ENCODE measurements at regions not wholly inside any gene's neighbourhood (a gene's known extent, or its start where the extent isn't known, plus 50 kb on each side); places are given as distances from the start of the nearest gene placed in this dataset.

- TF ChIP-seq, protein P1, sequence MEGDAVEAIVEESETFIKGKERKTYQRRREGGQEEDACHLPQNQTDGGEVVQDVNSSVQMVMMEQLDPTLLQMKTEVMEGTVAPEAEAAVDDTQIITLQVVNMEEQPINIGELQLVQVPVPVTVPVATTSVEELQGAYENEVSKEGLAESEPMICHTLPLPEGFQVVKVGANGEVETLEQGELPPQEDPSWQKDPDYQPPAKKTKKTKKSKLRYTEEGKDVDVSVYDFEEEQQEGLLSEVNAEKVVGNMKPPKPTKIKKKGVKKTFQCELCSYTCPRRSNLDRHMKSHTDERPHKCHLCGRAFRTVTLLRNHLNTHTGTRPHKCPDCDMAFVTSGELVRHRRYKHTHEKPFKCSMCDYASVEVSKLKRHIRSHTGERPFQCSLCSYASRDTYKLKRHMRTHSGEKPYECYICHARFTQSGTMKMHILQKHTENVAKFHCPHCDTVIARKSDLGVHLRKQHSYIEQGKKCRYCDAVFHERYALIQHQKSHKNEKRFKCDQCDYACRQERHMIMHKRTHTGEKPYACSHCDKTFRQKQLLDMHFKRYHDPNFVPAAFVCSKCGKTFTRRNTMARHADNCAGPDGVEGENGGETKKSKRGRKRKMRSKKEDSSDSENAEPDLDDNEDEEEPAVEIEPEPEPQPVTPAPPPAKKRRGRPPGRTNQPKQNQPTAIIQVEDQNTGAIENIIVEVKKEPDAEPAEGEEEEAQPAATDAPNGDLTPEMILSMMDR (IDR thresholded peaks at IDR 0.05; ENCODE audit: extremely low read depth, insufficient read depth, missing control alignments) = no peak
- DNase-seq (ENCODE audit: low spot score) = no peak
- in situ Hi-C loops (cut with MboI; ENCODE audit: low pct_unique_long_range_greater_than_20kb, low sequenced_read_pairs, unreplicated experiment) = no loop called here
Observed at GRCh38 chrX:30992381-30992904, 79.4 kb downstream of the FTHL17 start.

DNA sequence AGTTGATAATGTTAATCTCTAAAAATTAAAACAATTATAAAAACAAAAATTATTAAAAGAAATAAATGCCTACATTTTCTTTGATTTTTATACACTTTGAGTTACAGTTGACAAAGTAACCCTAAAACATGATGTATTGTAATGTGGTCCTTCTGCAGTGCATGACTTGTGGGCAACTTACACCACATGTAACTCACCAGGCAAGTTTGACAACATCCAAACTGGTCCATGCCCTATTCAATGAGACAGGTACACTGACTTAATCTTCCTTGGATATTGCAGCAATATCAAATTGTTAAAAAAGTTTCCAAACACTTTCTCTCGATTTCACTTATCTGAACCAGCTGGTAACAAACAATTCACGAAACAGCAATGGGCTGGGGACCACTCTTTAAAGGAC, 81.5 kb downstream of the FTHL17 start:
- no peak for DNase-seq (ENCODE audit: low spot score)
- in situ Hi-C loops (cut with MboI; ENCODE audit: low pct_unique_long_range_greater_than_20kb, low sequenced_read_pairs, unreplicated experiment) = no loop called here
- TF ChIP-seq, protein P1 (IDR thresholded peaks at IDR 0.05; ENCODE audit: extremely low read depth, insufficient read depth, missing control alignments) = no peak

- TF ChIP-seq, protein P1 (IDR thresholded peaks at IDR 0.05; ENCODE audit: extremely low read depth, insufficient read depth, missing control alignments) = no peak
- no peak for DNase-seq (ENCODE audit: low spot score)
- in situ Hi-C loops (cut with MboI; ENCODE audit: low pct_unique_long_range_greater_than_20kb, low sequenced_read_pairs, unreplicated experiment) = no loop called here
Observed at GRCh38 chrX:30982467-30982866, 89.4 kb downstream of the FTHL17 start.

GRCh38 chrX:30981968-30982367, 89.9 kb downstream of the FTHL17 start:
- in situ Hi-C loops (cut with MboI; ENCODE audit: low pct_unique_long_range_greater_than_20kb, low sequenced_read_pairs, unreplicated experiment) = no loop called here
- TF ChIP-seq, protein P1 (IDR thresholded peaks at IDR 0.05; ENCODE audit: extremely low read depth, insufficient read depth, missing control alignments) = no peak
- DNase-seq (ENCODE audit: low spot score) = no peak

DNA sequence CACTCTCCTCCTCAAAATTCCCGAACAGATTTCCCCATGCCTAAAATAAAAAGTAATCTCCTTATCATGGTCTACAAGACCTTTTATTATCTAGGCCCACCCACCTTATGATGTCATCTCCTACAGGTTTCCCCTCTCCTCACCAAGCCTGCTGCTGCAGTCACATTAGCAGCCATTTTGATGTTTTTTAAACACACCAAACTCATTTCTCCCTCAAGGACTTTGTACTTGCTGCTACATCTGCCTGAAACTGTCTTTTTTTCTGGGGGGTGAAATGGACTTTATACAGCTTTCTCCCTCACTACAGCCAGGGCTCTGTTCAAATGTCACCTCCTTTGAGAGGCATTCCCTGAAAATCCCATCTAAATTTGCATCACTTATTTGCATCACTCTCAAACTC, 90.2 kb upstream of the TAB3 start:
- no peak for DNase-seq (ENCODE audit: low spot score)
- in situ Hi-C loops (cut with MboI; ENCODE audit: low pct_unique_long_range_greater_than_20kb, low sequenced_read_pairs, unreplicated experiment) = no loop called here

DNA sequence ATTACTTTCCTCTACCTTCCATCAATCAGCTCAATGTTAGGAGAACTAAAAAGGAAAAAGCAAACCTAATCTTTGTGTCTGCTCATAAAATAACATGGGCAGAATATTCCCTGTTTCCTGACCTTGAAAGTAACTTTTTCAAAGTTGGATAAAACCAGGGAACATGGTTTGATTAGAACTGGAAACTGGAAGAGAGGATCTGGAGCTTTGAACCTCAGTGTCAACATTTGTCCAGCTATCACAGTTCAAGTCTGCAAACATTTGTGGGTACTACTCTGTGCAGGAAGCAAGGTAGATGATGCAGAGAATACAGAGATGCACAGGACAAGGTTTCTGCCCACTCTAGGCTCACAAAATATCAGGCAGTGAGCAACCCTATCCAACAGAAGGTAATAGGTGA, 86.4 kb upstream of the TAB3 start:
- TF ChIP-seq, protein P1 (IDR thresholded peaks at IDR 0.05; ENCODE audit: extremely low read depth, insufficient read depth, missing control alignments) = no peak
- in situ Hi-C loops (cut with MboI; ENCODE audit: low pct_unique_long_range_greater_than_20kb, low sequenced_read_pairs, unreplicated experiment) = no loop called here
- DNase-seq (ENCODE audit: low spot score) = no peak

More for the DNA sequence above, 90.2 kb upstream of the TAB3 start:
- TF ChIP-seq, protein P1 (IDR thresholded peaks at IDR 0.05; ENCODE audit: extremely low read depth, insufficient read depth, missing control alignments) = no peak
